H1 (cell line): ENCODE measurements at regions not wholly inside any gene's neighbourhood (a gene's known extent, or its start where the extent isn't known, plus 50 kb on each side); places are given as distances from the start of the nearest gene placed in this dataset.

ENCODE experiments used
- POLR2AphosphoS5 ChIP-seq: IDR thresholded peaks from 2 replicates; pipeline ENCODE4 v1.6.1; 2011; ENCODE audit warnings: low read depth, low read length
- TF ChIP-seq, protein P1 (sequence below), 3 experiments: IDR thresholded peaks; 1 replicate in 2 of 3; 2 replicates in 1 of 3; pipeline versions ENCODE4 v1.5.1 to v1.6.1; 2011; ENCODE audit warnings: low read length in 3 of 3, mild to moderate bottlenecking in 3 of 3, inconsistent platforms in 2 of 3, low read depth in 1 of 3, moderate library complexity in 1 of 3; ENCODE audit not compliant: insufficient read depth in 1 of 3; ENCODE audit errors: control extremely low read depth in 1 of 3
- TF ChIP-seq, protein P2 (sequence below): IDR thresholded peaks from 2 replicates; pipeline ENCODE4 v1.6.1; 2011; ENCODE audit warnings: low read depth, mild to moderate bottlenecking, low read length; ENCODE audit not compliant: insufficient read depth

DNA sequence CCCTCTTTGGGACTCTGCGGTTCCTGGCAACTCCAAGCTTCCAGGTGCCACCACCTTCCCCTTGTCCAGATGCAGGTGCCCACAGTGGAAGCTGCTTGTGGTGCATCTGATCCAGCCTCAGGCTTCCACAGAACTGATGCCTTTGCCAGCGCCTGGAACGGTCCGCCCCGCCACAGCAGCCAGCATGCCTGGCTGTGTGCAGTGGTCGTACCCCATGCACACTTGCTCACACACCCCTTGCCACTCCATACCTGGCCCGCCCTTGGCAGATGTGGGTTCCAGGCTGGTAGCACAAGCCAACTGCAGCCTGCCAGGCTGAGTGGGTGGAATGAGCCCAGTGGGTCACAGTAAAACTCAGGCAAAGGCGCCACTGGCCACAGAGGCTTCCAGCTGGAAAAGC lies 240.5 kb downstream of the PPP4R3C start:
- TF ChIP-seq, protein P1, sequence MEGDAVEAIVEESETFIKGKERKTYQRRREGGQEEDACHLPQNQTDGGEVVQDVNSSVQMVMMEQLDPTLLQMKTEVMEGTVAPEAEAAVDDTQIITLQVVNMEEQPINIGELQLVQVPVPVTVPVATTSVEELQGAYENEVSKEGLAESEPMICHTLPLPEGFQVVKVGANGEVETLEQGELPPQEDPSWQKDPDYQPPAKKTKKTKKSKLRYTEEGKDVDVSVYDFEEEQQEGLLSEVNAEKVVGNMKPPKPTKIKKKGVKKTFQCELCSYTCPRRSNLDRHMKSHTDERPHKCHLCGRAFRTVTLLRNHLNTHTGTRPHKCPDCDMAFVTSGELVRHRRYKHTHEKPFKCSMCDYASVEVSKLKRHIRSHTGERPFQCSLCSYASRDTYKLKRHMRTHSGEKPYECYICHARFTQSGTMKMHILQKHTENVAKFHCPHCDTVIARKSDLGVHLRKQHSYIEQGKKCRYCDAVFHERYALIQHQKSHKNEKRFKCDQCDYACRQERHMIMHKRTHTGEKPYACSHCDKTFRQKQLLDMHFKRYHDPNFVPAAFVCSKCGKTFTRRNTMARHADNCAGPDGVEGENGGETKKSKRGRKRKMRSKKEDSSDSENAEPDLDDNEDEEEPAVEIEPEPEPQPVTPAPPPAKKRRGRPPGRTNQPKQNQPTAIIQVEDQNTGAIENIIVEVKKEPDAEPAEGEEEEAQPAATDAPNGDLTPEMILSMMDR (IDR thresholded peaks at IDR 0.05; ENCODE audit: control extremely low read depth in 1 of 3, insufficient read depth in 1 of 3, low read depth in 1 of 3, low read length in 3 of 3), result no peak
- TF ChIP-seq POLR2AphosphoS5, result no peak
- TF ChIP-seq, protein P2, sequence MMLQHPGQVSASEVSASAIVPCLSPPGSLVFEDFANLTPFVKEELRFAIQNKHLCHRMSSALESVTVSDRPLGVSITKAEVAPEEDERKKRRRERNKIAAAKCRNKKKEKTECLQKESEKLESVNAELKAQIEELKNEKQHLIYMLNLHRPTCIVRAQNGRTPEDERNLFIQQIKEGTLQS, result no peak
